NCI-H187 treated with DMSO at 0.1 percent for 48 hours (cell line): ENCODE measurements at regions not wholly inside any gene's neighbourhood (a gene's known extent, or its start where the extent isn't known, plus 50 kb on each side); places are given as distances from the start of the nearest gene placed in this dataset.
"Not testable (repeated sequence)": the region's sequence is repeated elsewhere in the genome, so short reads cannot be mapped to it uniquely, and the experiment has no call there.

Source experiments
- DNase-seq: peaks from one replicate; lab custom pipeline; 2025; lab: John Stamatoyannopoulos, UW

DNA sequence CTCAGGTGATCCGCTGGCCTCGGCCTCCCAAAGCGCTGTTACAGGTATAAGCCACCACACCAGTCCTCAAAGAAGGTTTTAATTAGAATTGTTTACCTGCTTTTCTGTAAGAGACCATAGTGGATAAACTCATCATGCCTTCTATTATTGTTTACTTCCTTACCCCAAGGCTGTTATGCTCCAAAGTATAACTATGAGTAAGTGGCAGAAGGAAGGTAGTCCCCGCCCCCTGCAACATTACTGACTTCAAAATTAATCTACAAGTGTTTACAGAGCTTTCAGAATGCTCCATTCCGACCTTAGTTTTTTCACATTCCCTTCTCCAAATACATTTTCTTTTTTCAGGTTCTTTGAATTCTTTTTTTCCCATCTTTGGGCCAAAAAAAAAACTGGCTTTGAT lies 480.5 kb upstream of the NOX3 start:
- DNase-seq: no peak

DNA sequence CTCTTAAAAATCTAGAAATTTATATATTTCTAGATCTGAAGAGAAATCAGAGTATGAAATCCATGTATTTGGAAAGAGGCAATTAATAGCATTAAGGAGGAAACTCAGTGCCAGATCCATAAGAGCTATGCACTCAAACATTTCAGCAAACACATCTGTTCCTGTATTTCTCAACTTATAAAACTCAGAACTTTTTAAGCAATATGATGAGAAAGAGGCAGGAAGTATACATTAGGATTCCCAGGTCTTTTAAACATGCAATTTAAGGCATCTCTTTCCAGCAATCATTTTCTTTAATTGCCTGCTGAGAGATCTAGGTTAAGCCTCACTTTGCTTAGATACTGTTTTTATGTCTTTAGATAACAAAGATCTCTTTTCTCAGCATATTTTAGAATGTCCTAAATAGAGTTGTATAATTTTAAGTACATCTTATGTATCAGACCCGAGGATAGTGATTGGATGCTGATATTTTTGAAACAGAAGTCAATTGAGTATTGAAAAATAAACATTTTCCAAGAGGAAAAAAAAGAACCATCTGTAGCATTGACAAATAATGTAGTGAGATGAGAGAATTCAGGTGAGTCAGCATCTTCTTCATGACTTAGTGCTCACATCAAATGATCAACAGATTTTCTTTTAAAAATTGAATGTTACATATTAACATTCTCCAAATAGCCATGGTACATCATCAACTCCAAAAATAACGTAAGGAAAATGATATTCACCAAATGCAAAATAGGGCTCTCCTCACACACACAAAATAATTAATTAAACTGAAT lies 461.4 kb upstream of the NOX3 start:
- no peak for DNase-seq

DNA sequence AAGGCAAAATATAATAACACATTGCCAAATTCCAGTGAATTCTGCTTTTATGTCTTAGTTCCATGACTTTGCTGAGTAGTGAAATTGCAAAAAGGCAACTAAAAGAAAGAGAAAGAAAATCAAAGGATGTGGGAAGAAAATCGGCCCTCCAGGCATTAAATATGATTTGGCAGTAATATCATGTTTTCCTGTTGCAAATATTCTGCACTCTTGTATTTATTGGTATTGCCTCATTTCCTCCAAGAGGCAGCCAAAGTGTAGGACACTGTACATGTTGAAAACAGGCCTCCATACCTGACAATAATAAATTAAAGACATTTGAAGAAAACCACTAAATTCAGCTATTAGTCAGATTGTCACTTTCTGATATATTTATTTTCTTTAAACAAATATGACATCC lies 460.0 kb upstream of the NOX3 start:
- DNase-seq: no peak

DNA sequence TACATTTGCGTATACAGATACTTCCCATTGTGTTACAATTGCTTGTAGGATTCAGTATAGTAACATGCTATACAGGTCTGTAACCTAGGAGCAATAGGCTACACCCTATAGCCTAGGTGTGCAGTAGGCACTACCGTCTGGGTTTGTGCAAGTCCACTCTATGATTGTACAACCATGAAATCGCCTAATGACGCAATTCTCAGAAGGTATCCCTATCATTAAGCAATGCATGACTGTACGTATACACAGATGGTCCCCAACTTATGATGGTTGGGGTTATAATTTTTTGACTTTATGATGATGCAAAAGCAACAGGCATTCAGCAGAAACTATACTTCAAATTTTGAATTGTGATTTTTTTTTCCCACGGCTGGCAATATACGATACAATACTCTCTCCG lies 458.2 kb upstream of the NOX3 start:
- no peak for DNase-seq

DNA sequence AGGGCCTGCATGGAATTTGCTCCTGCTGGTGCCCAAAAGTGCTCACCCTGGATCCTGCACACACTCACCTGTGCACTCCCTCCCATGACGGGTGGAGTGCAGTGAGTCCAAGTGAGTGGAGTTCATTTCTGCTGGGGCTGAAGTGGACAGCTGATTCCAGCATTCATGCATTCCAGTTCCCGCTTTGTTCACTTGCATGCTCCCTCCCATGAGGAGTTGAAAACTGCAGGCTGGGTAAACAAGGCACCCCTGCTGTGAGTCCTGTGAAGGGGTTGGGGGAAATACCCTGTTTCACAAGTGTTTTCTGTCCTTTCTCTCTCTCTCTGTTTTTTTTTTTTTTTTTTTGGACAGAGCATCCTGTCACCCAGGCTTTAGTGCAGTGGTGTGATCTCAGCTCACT lies 454.1 kb upstream of the NOX3 start:
- DNase-seq: no peak

DNA sequence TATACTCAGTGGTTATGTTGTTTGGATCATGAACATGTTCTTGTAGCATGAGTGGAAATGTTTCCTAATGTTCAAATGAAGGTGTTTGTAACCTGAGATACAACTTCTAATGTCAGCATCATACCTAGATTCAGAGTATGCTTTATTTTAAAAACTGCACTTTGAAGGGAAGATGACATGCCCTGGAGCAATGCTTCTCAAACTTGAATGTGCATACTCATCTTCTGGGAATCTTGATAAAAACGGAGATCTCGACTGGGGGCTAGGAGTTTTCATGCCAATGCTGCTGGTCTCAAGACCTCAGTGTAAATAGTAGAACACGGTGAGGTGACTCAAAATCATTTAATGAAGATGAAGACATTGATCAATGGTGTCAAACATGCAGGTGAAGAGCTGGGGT lies 440.0 kb upstream of the NOX3 start:
- no peak for DNase-seq

DNA sequence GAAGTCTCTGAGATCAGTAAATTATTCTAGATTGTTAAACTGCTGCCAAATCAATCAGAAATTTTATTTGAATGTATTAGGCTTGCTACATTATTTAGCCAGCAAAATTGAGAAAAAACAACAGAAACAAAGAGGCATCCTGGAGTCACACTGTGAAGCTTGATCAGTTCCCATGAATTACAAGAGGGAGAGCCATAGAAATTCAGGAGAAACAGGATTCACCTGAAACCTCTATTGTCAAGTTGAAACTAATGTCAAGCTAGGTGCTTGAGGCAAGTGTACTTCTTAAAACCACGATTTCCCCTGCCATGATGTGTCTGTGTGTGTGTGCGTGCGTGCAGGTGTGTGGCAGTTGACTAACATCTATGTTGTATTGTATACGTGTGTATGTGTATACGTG lies 439.1 kb upstream of the NOX3 start:
- no peak for DNase-seq

DNA sequence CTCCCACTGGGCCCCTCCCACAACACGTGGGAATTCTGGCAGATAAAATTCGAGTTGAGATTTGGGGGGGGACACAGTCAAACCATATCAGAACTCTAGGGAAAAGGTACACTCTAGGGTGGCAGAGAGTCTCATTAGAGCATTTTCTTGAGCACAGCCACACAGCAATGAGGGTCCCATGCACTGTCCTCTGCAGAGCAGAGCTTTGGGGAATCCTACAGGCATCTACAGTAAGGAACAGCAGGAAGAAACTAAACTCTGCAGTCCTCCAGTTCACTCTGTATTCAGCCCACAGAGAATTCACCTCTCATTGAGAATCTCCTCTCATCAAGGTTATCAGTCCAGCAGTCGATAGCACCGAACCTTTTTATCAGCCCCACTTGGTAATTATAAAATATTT lies 438.6 kb upstream of the NOX3 start:
- DNase-seq: no peak

DNA sequence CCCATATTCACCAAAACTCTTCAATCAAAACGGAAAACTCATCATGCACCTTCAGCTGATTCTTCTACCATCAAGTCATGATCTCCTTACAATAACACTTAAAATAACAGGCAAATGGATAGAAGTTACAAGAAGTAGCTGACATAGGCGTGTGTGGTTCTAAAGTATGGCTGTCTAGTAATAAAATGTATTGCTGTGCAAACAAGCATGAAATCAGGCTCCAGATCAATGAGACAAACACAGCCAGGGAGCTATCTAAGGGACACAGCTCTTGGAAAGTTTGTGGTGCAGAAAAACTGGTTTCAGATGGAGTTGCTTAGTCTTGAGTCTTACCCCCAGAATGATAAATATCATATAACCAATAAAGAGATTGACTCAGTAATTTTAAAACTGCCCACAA lies 434.8 kb upstream of the NOX3 start:
- DNase-seq: no peak

DNA sequence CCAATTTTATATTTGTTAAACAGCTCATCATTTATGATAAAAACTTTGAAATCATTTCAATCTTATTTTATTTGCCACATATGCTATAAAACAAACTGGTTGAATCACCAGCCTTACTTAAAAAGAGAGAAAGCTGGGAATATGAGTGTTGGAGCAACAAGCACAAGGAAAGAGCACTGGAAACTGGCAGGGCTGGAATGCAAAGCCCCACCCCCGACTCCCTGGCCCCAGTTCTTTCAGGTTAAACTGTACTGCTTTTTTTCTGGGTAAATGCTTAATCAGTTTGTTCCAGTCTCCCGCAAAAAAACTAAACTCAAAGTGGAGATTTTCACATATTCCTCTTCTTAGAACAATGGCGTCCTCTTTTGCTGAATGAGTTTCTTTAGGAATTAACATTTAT lies 433.8 kb upstream of the NOX3 start:
- no peak for DNase-seq

DNA sequence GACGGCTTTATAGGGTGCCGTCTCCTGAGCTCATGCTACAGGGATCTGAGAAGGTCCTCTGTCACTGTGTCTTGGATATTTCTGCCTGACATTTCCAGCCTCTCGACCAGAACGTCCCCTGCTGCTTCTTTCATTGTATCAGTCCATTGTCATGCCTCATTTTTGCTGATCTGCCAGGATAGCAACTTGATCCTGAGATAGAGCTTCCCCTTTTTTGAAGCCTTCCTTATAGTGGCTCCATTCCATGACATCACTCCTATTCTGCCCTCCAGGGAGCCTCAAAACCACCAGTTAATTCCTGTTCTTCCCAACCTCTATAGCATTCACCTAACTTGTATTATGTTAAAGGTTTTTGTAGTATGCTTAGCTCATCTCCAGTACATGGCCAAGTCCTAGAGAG lies 431.8 kb upstream of the NOX3 start:
- no peak for DNase-seq

DNA sequence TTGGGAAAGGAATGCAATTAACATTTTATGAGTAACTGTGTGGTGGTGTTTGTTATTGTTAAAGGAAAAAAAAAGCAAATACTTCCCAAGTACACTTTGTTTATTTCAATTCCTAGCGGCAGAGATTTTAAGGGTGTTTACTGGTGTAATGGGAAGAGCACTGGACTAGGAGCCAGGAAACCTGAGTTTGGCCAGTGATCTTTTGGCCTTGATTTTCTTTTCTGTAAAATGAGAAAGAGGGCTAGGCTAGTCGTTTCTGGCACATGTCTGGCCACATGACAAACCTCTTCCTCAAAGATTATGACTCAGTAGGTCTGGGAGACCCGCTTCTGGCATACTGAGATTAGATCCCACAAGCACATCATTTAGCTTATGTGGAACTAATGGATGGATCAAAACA lies 428.1 kb upstream of the NOX3 start:
- DNase-seq: no peak

DNA sequence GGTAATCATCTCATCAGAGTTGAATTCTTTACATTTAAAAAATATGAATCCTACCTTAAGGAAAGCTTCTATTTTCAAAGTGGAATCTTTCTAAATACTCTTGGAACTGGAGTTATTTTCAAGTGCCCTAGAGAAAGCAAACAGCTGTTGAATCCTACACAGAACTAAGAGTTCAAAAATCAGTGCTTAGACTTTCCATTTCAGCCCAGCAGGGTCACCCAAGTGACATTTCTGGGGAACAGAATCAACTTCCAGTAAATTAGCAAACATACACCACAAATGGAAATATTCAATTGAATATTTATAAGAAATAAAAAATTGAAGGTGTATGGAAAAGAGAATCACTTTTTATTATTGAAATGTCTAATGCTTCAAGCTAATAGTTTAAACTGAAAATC lies 427.7 kb upstream of the NOX3 start:
- DNase-seq: no peak

DNA sequence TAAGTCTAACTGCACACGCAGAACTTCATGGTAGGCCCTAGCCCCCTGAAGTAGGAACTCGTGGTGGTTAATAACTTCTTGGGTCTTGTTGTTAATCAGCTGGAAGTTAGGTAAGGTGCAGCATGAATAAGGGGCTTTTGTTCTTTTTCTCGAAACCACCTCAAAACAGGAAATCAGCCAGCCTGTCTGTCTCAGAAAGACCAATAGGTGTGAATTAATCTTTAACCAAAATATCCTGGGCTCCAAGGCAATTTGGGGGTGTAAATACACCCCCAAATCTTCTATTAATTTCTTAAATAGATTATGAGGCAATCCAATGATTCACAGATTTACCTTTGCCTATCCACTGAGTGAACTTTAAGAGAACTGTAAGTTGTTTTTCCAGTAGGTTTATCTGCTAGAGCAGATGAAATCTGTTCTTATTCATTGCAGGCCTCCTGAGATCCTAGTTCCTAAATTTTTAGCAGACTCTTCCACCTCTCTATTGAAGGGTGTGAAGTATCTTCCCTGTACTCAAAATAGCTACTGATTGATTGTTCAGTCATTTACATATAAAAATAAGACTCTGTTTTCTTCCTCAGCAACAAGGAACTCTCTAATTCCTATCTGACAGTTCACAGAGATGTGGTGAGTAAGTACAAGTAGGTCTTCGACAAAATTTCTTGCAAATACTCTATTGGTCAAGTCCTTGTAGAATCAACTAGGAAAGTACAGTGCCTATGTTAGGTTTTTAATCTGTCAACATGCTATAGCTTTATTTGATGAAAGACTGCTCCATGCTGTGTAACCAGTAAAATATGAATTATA lies 427.1 kb upstream of the NOX3 start:
- no peak for DNase-seq

DNA sequence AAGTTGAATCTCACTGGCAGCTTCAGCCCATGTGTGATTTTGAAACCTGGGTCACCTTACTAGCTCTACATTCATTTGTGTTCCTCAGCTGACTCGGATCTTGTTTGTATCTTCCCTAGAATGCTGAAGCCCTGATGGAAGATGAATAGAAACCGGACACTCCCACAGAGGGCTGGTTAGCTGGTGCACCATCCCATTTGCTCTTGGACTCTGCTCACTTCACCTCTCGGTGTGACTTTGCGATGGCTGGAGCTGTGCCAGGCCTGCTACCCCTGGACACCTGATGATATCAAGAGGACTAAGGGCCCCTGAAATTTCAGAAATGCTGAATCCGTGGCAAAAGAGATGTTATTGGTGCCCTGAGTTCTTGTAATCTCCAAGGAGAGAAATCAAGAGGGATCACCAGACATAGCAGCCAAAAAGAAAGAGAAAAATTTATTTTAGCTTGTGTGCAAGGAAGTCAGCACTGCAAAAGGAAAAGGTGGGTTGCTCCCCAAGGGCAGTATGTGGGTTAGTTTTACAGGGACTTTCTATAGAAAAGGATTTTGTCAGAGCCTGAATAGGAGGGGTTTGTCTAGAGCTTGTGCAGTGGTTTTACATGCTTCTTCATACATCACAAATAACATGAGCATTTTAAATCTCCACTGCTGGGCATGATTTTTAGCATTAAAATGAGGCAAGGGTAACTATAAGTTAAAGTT lies 426.3 kb upstream of the NOX3 start:
- no peak for DNase-seq

DNA sequence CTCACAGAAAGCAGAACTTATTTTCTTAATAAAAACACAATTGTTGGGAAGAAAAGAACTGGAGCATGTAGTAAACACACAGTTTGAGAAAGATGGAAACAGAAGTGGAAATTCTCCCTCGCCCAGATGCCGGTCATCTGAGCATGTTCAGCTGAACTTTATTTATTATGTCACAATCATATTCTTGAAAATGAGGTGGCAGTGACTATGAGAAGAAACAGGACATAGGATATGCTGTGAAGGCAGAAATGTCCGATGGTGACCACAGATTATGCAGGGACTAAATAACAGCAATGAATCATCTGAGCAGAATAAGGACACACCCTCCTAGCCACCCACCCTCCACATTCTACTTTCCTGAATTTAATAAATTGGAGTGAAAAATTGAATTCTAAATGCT lies 425.3 kb upstream of the NOX3 start:
- DNase-seq: no peak

DNA sequence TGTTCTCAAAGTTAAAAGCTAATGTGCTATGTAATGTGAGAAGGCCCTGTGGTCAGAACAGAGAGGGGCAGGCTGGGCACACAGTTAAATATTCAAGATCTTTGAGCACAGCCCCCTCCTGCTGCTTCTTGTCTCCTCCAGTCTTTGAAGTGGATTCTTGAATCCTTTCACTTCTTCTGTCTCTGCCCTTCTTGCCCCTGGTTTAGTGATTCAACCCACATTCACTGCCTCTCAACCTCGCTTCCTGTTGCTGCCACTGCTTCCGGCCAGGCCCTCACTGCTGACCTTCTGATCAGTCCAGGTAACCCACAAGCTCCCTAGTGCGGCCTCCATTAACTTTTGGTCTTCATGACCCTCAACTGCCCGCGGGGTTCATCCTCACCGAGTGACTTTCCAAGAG lies 417.3 kb upstream of the NOX3 start:
- no peak for DNase-seq

DNA sequence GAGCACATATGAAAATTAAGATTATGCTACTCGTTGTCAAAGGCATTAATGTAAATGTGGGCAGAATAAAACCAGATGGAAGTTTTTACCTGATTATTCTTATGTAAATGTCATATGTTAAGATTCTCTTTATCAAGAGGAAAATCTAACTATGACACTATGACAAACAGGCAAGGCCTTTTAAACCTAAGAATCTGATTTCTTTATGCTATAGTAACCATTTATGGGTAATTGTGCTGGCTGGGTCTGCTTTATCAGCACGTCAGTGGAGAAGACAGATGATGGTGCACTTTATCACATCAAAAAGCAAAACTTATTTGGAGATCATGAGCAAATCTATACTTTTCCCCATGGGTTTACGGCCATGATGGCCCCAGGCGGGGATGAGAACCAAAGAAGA lies 412.0 kb upstream of the NOX3 start:
- DNase-seq: no peak

DNA sequence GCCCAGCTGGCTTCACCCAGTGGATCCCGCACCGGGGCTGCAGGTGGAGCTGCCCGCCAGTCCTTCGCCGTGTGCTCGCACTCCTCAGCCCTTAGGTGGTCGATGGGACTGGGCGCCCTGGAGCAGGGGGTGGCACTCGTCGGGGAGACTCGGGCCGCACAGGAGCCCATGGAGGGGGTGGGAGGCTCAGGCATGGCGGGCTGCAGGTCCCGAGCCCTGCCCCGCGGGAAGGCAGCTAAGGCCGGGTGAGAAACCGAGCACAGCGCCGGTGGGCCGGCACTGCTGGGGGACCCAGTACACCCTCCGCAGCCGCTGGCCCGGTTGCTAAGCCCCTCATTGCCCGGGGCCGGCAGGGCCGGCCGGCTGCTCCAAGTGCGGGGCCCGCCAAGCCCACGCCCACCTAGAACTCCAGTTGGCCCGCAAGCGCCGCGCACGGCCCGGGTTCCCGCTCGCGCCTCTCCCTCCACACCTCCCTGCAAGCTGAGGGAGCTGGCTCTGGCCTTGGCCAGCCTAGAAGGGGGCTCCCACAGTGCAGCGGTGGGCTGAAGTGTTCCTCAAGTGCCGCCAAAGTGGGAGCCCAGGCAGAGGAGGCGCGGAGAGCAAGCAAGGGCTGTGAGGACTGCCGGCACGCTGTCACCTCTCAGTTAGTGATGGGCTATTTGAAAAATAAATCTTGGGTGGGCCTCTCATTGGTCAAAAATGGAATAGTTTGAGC lies 411.2 kb upstream of the NOX3 start:
- DNase-seq: not testable (repeated sequence)

DNA sequence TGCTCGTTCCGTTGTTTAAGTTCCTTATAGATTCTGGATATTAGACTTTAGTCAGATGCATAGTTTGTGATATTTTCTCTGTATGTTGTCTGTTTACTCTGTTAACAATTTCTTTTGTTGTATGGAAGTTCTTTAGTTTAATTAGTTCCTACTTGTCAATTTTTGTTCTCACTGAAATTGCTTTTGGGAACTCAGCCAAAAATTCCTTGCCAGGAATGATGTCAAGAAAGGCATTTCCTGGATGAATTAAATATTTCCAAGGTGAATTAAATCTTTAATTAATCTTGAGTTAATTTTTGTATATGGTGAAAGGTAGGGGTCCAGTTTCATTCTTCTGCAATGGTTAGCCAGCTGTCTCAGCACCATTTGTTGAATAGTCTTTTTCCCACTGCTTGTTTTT lies 406.2 kb upstream of the NOX3 start:
- no peak for DNase-seq

DNA sequence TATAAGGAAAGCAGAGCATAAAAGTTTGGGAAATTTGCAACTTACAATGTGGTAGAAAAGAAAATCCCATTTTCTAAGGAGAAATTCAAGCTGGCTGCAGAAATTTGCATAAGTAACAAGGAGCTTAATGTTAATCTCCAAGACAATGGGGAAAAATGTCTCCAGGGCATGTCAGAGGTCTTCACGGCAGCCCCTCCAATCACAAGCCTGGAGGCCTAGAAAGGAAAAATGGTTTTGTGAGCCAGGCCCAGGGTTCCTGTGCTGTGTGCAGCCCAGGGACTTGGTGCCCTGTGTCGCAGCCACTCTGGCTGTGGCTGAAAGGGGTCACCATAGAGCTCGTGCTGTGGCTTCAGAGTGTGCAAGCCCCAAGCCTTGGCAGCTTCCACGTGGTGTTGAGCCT lies 403.3 kb upstream of the NOX3 start:
- DNase-seq: not testable (repeated sequence)

DNA sequence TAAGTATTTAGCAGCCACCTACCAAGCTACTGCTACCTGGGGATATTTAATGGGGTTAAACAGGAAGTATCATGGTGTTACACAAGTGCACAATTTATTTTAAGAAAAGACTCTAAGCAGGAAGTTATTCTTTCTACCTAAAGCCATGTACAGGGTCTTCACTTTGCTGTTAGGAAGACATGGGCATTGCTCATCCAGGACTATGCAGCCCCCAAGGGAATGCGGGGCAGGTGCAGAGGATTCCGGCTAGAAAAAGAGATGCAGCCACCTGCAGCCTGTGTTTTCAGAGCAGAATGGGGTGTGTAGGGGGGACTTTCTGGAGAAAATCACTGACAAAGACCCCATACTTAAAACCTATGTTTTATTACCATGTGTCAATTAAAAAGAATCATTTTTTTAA lies 399.1 kb upstream of the NOX3 start:
- no peak for DNase-seq
